ENCODE measurements at regions not wholly inside any gene's neighbourhood (a gene's known extent, or its start where the extent isn't known, plus 50 kb on each side); places are given as distances from the start of the nearest gene placed in this dataset.
"Not testable (repeated sequence)": the region's sequence is repeated elsewhere in the genome, so short reads cannot be mapped to it uniquely, and the experiment has no call there.

GRCh38 chr18:76720683-76721082 lies 101.7 kb upstream of the ZNF236 start:
- no peak for DNase-seq

GRCh38 chr18:76715012-76715610 lies 107.2 kb upstream of the ZNF236 start:
- DNase-seq = no peak

- no peak for DNase-seq
These were observed 108.9 kb upstream of the ZNF236 start for GRCh38 chr18:76713432-76713831.

- DNase-seq = no peak
These were observed 109.7 kb upstream of the ZNF236 start for GRCh38 chr18:76712511-76713140.

- no peak for DNase-seq
These were observed 111.5 kb upstream of the ZNF236 start for GRCh38 chr18:76710646-76711520.

GRCh38 chr18:76709659-76710645 lies 112.4 kb upstream of the ZNF236 start:
- peak; percentile 69 for DNase-seq

GRCh38 chr18:76708722-76709353 lies 113.5 kb upstream of the ZNF236 start:
- no peak for DNase-seq

- DNase-seq = no peak
These were observed 114.2 kb upstream of the ZNF236 start for GRCh38 chr18:76708071-76708721.

GRCh38 chr18:76707534-76707933 lies 114.8 kb upstream of the ZNF236 start:
- no peak for DNase-seq

GRCh38 chr18:76704589-76704988 lies 117.8 kb upstream of the ZNF236 start:
- not testable (repeated sequence) for DNase-seq

GRCh38 chr18:76699923-76700322 lies 122.4 kb upstream of the ZNF236 start:
- peak; percentile 31 for DNase-seq

GRCh38 chr18:76697441-76697901 lies 124.9 kb upstream of the ZNF236 start:
- peak; percentile 31 for DNase-seq

- no peak for DNase-seq
These were observed 130.6 kb upstream of the ZNF236 start for GRCh38 chr18:76691800-76692199.

GRCh38 chr18:76689646-76690264 lies 132.6 kb upstream of the ZNF236 start:
- no peak for DNase-seq

GRCh38 chr18:76688724-76689472 lies 133.5 kb upstream of the ZNF236 start:
- DNase-seq = no peak

- DNase-seq = peak; percentile 15
These were observed 134.9 kb upstream of the ZNF236 start for GRCh38 chr18:76687304-76687962.

GRCh38 chr18:76686737-76687231 lies 135.6 kb upstream of the ZNF236 start:
- peak; percentile 57 for DNase-seq

- no peak for DNase-seq
These were observed 136.5 kb upstream of the ZNF236 start for GRCh38 chr18:76685860-76686259.

- no peak for DNase-seq
These were observed 137.0 kb upstream of the ZNF236 start for GRCh38 chr18:76685402-76685801.
